SU-DHL-6 (cell line): ENCODE measurements at regions not wholly inside any gene's neighbourhood (a gene's known extent, or its start where the extent isn't known, plus 50 kb on each side); places are given as distances from the start of the nearest gene placed in this dataset.

Source experiments
- CTCF ChIP-seq: fragments of 200-600 bp; sonication (generic); IDR thresholded peaks from one replicate; pipeline ENCODE4 v1.5.1; 2017; ENCODE audit warnings: antibody characterized with exemption, mild to moderate bottlenecking, low read length, moderate library complexity; ENCODE audit not compliant: insufficient read depth, poor library complexity, severe bottlenecking
- EZH2phosphoT487 ChIP-seq: fragments of 200-600 bp; sonication (generic), shearing (Covaris generic); conservative IDR thresholded peaks from 2 replicates; pipeline ENCODE4 v1.6.1; 2018; ENCODE audit warnings: mild to moderate bottlenecking, antibody characterized with exemption, low read length, moderate library complexity, mixed read lengths

GRCh38 chr2:240212425-240213225, 72.2 kb upstream of the OTOS start:
- no peak for TF ChIP-seq CTCF
- no peak for TF ChIP-seq EZH2phosphoT487
